ENCODE measurements at regions not wholly inside any gene's neighbourhood (a gene's known extent, or its start where the extent isn't known, plus 50 kb on each side); places are given as distances from the start of the nearest gene placed in this dataset.

- no peak for DNase-seq
Observed at GRCh38 chr5:158552241-158552640, 547.5 kb downstream of the EBF1 start.

DNA sequence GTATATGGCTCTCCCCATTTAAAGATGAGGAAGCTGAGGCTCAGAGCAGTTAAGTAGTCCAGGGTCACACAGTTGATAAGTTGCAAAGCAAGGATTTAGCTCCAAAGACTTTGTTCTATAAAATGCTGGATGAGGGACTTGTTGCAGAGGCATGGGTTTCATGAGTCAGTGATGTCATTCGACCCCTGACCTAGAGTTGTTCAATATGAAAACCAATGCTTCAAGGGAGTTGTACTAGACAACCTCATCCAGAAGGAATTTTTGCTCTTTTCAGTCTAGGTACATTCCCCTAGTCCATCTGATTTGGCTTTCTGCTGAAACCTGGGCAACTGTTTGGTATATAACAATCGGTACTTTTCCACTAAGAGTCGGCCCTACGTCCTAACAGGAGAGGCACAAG, 550.4 kb downstream of the EBF1 start:
- no peak for DNase-seq

DNA sequence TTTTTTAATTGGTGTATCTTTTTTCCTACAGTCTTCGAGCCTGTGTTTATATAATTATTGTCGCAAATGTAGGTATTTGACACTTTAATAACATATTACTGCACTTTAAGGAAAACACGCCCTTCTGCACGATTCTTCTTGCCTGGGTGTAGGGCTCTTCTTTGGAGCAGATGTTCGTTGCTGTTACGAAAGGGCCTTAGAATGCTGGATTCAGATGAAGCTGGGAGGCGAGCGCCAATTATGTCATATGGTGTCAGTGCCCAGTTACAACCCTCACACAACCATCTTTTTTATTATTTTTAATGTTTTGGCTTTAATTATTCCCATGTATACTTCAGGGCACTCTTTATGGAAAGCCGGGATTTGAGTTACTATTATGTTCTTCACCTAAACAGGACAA, 553.0 kb downstream of the EBF1 start:
- DNase-seq: no peak

DNA sequence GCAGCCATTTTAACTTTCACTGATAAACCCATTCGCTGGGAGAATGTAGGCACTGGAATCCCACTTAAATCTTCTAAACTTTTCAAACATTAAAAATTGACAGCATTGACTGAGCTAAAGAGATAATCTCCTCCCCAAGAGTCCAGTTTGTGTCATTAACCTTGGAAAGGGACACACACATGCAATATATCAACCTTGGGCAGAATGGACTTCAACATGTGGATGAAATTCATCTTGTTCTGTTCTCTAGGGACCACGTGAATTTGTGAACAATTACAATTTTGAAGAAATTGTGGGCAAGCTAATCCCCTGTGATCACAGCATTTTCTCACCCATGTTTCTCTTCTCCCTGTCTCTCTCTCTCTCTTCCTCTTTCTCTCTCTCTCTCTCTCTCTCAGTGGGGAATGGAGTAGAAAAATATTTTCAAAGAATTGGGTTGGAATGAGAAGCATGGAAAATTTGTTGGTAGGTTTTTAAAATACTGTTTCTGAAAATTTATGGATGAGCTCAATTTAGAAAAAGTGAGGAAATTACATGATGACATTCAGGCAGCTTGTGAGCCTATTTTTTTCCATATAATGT, 553.7 kb downstream of the EBF1 start:
- DNase-seq: no peak

- no peak for DNase-seq
Observed at GRCh38 chr5:158544388-158545339, 555.1 kb downstream of the EBF1 start.

DNA sequence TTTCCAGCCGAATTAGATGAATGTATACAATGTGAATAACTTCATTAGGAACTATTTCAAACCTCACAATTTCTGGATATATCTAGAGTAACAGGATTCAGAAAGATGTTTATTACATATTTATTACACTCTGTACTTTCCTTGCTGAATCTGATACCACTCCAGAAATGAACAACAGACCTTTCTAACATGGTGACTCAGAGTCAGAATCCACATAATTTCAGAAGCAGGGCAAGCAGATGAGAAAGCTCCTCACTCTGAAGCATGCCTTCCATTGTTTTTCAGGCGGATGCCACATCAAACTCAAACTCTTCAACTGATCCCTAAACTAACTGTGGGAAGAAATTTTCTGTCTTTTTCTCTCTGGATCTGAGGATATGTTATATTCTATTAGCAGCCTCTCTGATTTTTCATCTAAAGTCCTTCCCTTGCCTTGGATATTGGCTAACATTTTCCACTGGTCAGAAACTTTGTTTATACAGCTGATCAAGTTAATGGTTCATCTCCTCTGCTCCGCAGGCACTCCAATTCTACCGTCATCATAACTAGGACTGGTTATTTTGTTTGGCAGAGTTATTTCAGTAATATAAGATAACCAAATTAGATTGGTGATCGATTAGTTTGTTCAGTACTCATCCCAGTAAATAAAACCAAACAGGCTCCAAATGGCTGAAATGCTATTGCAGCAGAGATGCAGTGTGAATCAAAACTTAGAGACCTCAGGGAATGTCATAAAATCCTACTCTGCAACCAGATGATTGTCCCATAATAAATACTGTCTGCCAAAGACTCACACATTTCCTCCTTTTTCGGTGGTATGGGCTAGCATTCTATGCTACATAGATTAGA, 556.0 kb downstream of the EBF1 start:
- no peak for DNase-seq

GRCh38 chr5:158541536-158542297, 558.0 kb downstream of the EBF1 start:
- no peak for DNase-seq

- DNase-seq: no peak
Observed at GRCh38 chr5:158538506-158539074, 561.1 kb downstream of the EBF1 start.

- DNase-seq: no peak
Observed at GRCh38 chr5:158537366-158537765, 562.4 kb downstream of the EBF1 start.

DNA sequence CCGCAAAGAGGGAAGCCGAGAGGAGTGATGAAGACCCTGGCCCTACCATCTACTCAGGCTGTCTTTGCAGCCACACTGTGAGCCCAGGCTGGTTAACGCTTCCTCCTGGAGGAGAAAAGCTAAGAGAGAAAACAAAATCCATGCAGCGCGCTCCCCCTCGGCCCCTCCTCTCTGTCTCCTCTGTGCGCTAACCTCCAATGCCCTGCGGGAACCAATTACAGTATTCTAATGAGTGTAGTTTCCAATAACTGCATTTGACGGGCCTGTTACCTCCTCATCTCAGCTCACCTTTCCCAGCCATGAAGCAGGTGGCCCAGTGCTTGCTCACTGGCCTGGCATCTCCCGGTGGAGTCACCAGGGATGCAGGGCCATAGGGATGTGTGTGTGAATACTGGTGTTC, 565.5 kb downstream of the EBF1 start:
- no peak for DNase-seq

DNA sequence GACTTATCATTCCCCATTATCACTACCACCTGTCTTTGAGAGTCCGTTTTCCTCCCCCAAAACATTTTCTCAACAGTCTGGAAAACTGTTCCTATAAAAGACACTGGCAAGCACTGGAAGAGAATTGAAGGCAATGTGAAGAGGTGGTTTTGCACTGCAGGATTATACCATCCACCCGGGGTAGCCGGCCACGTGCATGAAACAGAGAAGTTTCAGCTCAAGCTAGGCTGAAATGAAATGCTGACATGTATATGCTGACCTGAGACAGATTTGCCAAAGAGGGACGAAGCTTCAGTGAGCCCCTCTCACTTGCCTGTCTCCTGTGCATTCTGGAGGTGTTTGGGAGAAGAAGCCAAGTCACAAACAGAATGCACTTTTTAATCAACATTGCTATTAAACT, 567.0 kb downstream of the EBF1 start:
- no peak for DNase-seq

DNA sequence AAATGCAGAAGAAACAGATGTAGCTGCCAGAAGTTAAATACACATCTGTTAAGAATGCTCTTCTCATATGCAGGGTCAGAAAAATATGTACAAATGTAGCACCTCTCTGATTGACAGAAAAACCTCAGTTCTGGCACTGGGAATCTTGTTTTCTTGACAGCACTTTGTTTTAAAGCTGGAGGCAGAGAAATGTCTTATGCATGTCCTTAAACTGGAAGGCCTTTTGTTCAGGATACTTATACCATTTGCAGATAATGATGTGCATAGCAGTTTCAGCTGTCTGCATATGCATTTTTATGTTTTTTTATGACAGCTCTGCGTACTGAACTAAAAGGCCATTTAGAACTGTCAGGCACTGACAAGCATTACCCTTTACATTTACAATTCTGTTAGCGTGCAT, 567.9 kb downstream of the EBF1 start:
- DNase-seq: no peak

DNA sequence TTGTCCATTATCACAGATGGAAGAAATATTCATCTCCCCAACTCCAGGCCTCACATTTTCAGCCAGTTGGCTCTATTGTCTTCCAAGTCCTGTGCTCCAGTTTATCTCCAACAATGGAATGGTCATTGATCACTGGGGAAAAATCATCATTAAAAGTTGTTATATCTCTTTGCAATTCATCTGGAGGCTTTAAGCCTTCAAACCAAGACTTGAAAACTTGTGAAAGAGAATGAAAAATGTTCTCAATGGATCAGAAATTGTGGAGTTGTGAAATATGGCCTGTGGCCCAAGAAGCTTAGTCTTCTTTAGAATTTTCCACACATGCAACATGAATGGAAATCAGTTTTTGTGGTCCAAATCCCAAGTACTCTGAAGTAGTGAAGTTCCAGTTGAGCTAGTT, 569.6 kb downstream of the EBF1 start:
- DNase-seq: no peak

DNA sequence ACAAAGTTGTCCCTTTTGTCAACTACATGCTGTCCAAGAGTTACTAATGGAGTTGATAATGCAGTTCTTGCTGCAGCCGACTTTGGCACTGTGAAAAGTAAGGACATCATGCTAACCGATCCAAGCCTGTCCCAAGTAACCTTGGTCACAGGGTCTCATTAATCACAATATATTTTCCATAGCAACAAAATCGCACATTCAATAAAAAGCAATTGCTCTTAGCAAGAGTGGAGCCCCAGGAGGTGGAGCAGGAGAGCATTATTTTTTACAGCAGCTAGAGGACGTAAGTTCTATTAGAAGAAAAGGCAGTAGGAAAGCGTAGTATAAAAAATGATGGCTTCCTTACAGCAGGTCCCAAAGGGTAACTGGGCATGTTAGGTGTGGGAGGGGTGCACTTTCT, 570.3 kb downstream of the EBF1 start:
- DNase-seq: no peak

GRCh38 chr5:158525663-158526062, 574.1 kb downstream of the EBF1 start:
- no peak for DNase-seq

GRCh38 chr5:158524070-158524469, 575.6 kb downstream of the EBF1 start:
- DNase-seq: no peak

- DNase-seq: no peak
Observed at GRCh38 chr5:158522776-158523175, 576.9 kb downstream of the EBF1 start.

GRCh38 chr5:158521995-158522394, 577.7 kb downstream of the EBF1 start:
- no peak for DNase-seq

GRCh38 chr5:158519433-158520021, 580.2 kb downstream of the EBF1 start:
- no peak for DNase-seq

- no peak for DNase-seq
Observed at GRCh38 chr5:158516521-158516920, 583.2 kb downstream of the EBF1 start.

GRCh38 chr5:158514986-158515359, 584.7 kb downstream of the EBF1 start:
- DNase-seq: no peak
